ENCODE measurements at regions not wholly inside any gene's neighbourhood (a gene's known extent, or its start where the extent isn't known, plus 50 kb on each side); places are given as distances from the start of the nearest gene placed in this dataset.

DNA sequence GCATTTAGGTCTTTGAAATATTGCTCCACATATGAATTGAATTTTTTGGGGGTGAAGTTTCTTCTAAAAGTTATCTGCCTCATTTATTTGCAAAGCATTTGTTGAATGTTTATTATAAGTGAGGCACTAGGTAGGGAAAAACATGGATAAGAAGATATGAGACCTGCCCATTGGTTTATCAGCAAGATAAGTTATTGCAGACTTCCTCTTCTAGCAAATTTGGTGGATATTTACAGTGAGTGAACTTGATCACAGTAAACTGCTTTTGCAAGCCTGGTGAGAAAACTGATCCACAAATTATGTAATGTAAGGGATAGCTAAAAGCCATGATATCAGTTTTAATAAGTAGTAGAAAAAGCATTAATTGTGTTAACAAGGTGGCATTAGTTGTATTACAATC, 364.8 kb downstream of the SOCS6 start:
- TF ChIP-seq CTCF (IDR thresholded peaks at IDR 0.05): no peak
- TF ChIP-seq POLR2A (IDR thresholded peaks at IDR 0.05): no peak

Data from tibial nerve (tissue), 3 donors.